Body of pancreas (tissue), 4 donors: ENCODE measurements at regions not wholly inside any gene's neighbourhood (a gene's known extent, or its start where the extent isn't known, plus 50 kb on each side); places are given as distances from the start of the nearest gene placed in this dataset.

ENCODE experiments used
- CTCF ChIP-seq, 7 experiments: fragments of 450-650 bp in 4 of 7; fragments of 200-600 bp in 3 of 7; sonication (generic) in 3 of 7; IDR thresholded peaks; one replicate each; pipeline ENCODE4 v1.5.1; 2016 to 2019; ENCODE audit warnings: antibody characterized with exemption in 7 of 7
- POLR2A ChIP-seq, 3 donors: fragments of 450-650 bp; IDR thresholded peaks; one replicate each; pipeline ENCODE4 v1.6.1; 2016; ENCODE audit warnings: antibody characterized with exemption in 3 of 3, mild to moderate bottlenecking in 2 of 3

- TF ChIP-seq CTCF (IDR thresholded peaks at IDR 0.05): no peak
- TF ChIP-seq POLR2A (IDR thresholded peaks at IDR 0.05): no peak
Measured at GRCh38 chr11:80331694-80332093, 890.9 kb upstream of the TENM4 start.
